ENCODE measurements at regions not wholly inside any gene's neighbourhood (a gene's known extent, or its start where the extent isn't known, plus 50 kb on each side); places are given as distances from the start of the nearest gene placed in this dataset.

GRCh38 chr1:30359539-30360220 lies 363.7 kb downstream of the MATN1 start:
- TF ChIP-seq CTCF (IDR thresholded peaks at IDR 0.05; ENCODE audit: low read depth, low read length) (no peak), POLR2A (IDR thresholded peaks at IDR 0.05; ENCODE audit: extremely low read depth, insufficient read length) (no peak), MYC (IDR thresholded peaks at IDR 0.05; ENCODE audit: low read depth, low read length) (no peak), MAX (IDR thresholded peaks at IDR 0.05; ENCODE audit: low read depth, low read length) (no peak)

All from NB4 (cell line).